NCI-H226 (cell line): ENCODE measurements at regions not wholly inside any gene's neighbourhood (a gene's known extent, or its start where the extent isn't known, plus 50 kb on each side); places are given as distances from the start of the nearest gene placed in this dataset.
A peak's percentile ranks its signal among the peaks of the same experiment; 100 is the strongest.

Experiments used
- DNase-seq: peaks from one replicate; pipeline ENCODE4 v3.0.0-alpha.2; 2015

GRCh38 chr14:53501361-53502211 is 348.5 kb upstream of the DDHD1 start:
- DNase-seq: peak; percentile 94

- no peak for DNase-seq
Measured at GRCh38 chr14:53500191-53500590, 347.1 kb upstream of the DDHD1 start.

GRCh38 chr14:53496668-53497067 is 343.5 kb upstream of the DDHD1 start:
- DNase-seq: no peak

GRCh38 chr14:53495846-53496343 is 342.8 kb upstream of the DDHD1 start:
- no peak for DNase-seq

- no peak for DNase-seq
Measured at GRCh38 chr14:53494587-53494986, 341.5 kb upstream of the DDHD1 start.

- DNase-seq: no peak
Measured at GRCh38 chr14:53493860-53494259, 340.7 kb upstream of the DDHD1 start.

GRCh38 chr14:53493320-53493719 is 340.2 kb upstream of the DDHD1 start:
- DNase-seq: no peak

GRCh38 chr14:53491884-53492277 is 338.8 kb upstream of the DDHD1 start:
- no peak for DNase-seq

GRCh38 chr14:53491256-53491883 is 338.2 kb upstream of the DDHD1 start:
- DNase-seq: no peak

- DNase-seq: no peak
Measured at GRCh38 chr14:53478174-53478573, 325.1 kb upstream of the DDHD1 start.

- DNase-seq: no peak
Measured at GRCh38 chr14:53473480-53473879, 320.4 kb upstream of the DDHD1 start.

- no peak for DNase-seq
Measured at GRCh38 chr14:53472306-53472705, 319.2 kb upstream of the DDHD1 start.

GRCh38 chr14:53470351-53471043 is 317.4 kb upstream of the DDHD1 start:
- DNase-seq: peak; percentile 27

GRCh38 chr14:53468876-53469275 is 315.8 kb upstream of the DDHD1 start:
- no peak for DNase-seq

- DNase-seq: no peak
Measured at GRCh38 chr14:53464376-53464775, 311.3 kb upstream of the DDHD1 start.

GRCh38 chr14:53462931-53463778 is 310.0 kb upstream of the DDHD1 start:
- DNase-seq: no peak

GRCh38 chr14:53461858-53462257 is 308.7 kb upstream of the DDHD1 start:
- no peak for DNase-seq

- DNase-seq: no peak
Measured at GRCh38 chr14:53460544-53460943, 307.4 kb upstream of the DDHD1 start.

- DNase-seq: peak; percentile 71
Measured at GRCh38 chr14:53458368-53458814, 305.3 kb upstream of the DDHD1 start.

GRCh38 chr14:53456931-53457330 is 303.8 kb upstream of the DDHD1 start:
- no peak for DNase-seq

GRCh38 chr14:53452005-53452673 is 299.0 kb upstream of the DDHD1 start:
- DNase-seq: no peak

GRCh38 chr14:53450871-53451270 is 297.7 kb upstream of the DDHD1 start:
- DNase-seq: no peak
